HS-5 (cell line): ENCODE measurements at regions not wholly inside any gene's neighbourhood (a gene's known extent, or its start where the extent isn't known, plus 50 kb on each side); places are given as distances from the start of the nearest gene placed in this dataset.

ENCODE experiments used
- DNase-seq: peaks from one replicate; pipeline ENCODE4 v3.0.0-alpha.2; 2012; ENCODE audit warnings: low read depth

- peak; percentile 51 for DNase-seq
Observed at GRCh38 chr22:27420817-27421361, 380.7 kb downstream of the MN1 start.

GRCh38 chr22:27422442-27422841, 379.1 kb downstream of the MN1 start:
- no peak for DNase-seq

- no peak for DNase-seq
Observed at GRCh38 chr22:27424319-27424718, 377.2 kb downstream of the MN1 start.

GRCh38 chr22:27429476-27429875, 372.1 kb downstream of the MN1 start:
- DNase-seq, result no peak

- DNase-seq, result no peak
Observed at GRCh38 chr22:27431081-27431480, 370.5 kb downstream of the MN1 start.

GRCh38 chr22:27431896-27432295, 369.7 kb downstream of the MN1 start:
- DNase-seq, result no peak

- no peak for DNase-seq
Observed at GRCh38 chr22:27433099-27433498, 368.5 kb downstream of the MN1 start.

- no peak for DNase-seq
Observed at GRCh38 chr22:27433585-27434190, 367.9 kb downstream of the MN1 start.

- DNase-seq, result no peak
Observed at GRCh38 chr22:27434898-27435297, 366.7 kb downstream of the MN1 start.

GRCh38 chr22:27435844-27436576, 365.5 kb downstream of the MN1 start:
- DNase-seq, result no peak

GRCh38 chr22:27436591-27436990, 365.0 kb downstream of the MN1 start:
- DNase-seq, result no peak

GRCh38 chr22:27437570-27437969, 364.0 kb downstream of the MN1 start:
- DNase-seq, result no peak

- no peak for DNase-seq
Observed at GRCh38 chr22:27438271-27438980, 363.1 kb downstream of the MN1 start.

GRCh38 chr22:27439131-27439530, 362.4 kb downstream of the MN1 start:
- DNase-seq, result no peak

- no peak for DNase-seq
Observed at GRCh38 chr22:27440304-27440865, 361.2 kb downstream of the MN1 start.

GRCh38 chr22:27441706-27442475, 359.7 kb downstream of the MN1 start:
- DNase-seq, result no peak

GRCh38 chr22:27443306-27443705, 358.2 kb downstream of the MN1 start:
- no peak for DNase-seq

- no peak for DNase-seq
Observed at GRCh38 chr22:27445881-27446280, 355.7 kb downstream of the MN1 start.

- no peak for DNase-seq
Observed at GRCh38 chr22:27447289-27447688, 354.3 kb downstream of the MN1 start.

- DNase-seq, result no peak
Observed at GRCh38 chr22:27450448-27450847, 351.1 kb downstream of the MN1 start.

GRCh38 chr22:27452245-27452644, 349.3 kb downstream of the MN1 start:
- DNase-seq, result no peak

GRCh38 chr22:27452922-27453321, 348.6 kb downstream of the MN1 start:
- DNase-seq, result no peak
